ENCODE measurements at regions not wholly inside any gene's neighbourhood (a gene's known extent, or its start where the extent isn't known, plus 50 kb on each side); places are given as distances from the start of the nearest gene placed in this dataset.

GRCh38 chr6:87913974-87914373 is 133.7 kb upstream of the SPACA1 start:
- TF ChIP-seq FOXP2 (optimal IDR thresholded peaks at IDR 0.05; ENCODE audit: control extremely low read depth, extremely low read length, insufficient read depth) (no peak), POLR2AphosphoS5 (IDR thresholded peaks at IDR 0.05; ENCODE audit: borderline replicate concordance, low read depth, low read length) (no peak), EZH2 (IDR thresholded peaks at IDR 0.05) (no peak)

All from SK-N-MC (cell line).